GM18520 (cell line): ENCODE measurements at regions not wholly inside any gene's neighbourhood (a gene's known extent, or its start where the extent isn't known, plus 50 kb on each side); places are given as distances from the start of the nearest gene placed in this dataset.
"Not testable (repeated sequence)": the region's sequence is repeated elsewhere in the genome, so short reads cannot be mapped to it uniquely, and the experiment has no call there.

ENCODE experiments used
- ATAC-seq: cut with Tn5 transposase; IDR thresholded peaks from one replicate; pipeline ENCODE4 v1.9.1; 2021; ENCODE audit not compliant: unreplicated experiment

GRCh38 chr19:29060813-29061364 is 152.1 kb downstream of the UQCRFS1 start:
- ATAC-seq: no peak

GRCh38 chr19:29056535-29056934 is 156.4 kb downstream of the UQCRFS1 start:
- no peak for ATAC-seq

GRCh38 chr19:29054886-29055675 is 157.9 kb downstream of the UQCRFS1 start:
- ATAC-seq: no peak

- no peak for ATAC-seq
Observed at GRCh38 chr19:29048873-29049272, 164.1 kb downstream of the UQCRFS1 start.

GRCh38 chr19:29045679-29046254 is 167.2 kb downstream of the UQCRFS1 start:
- no peak for ATAC-seq

- ATAC-seq: no peak
Observed at GRCh38 chr19:29044037-29044436, 168.9 kb downstream of the UQCRFS1 start.

- ATAC-seq: no peak
Observed at GRCh38 chr19:29042450-29042849, 170.5 kb downstream of the UQCRFS1 start.

GRCh38 chr19:29040951-29041350 is 172.0 kb downstream of the UQCRFS1 start:
- ATAC-seq: no peak

- no peak for ATAC-seq
Observed at GRCh38 chr19:29040292-29040691, 172.7 kb downstream of the UQCRFS1 start.

- ATAC-seq: not testable (repeated sequence)
Observed at GRCh38 chr19:29039036-29039435, 173.9 kb downstream of the UQCRFS1 start.

- ATAC-seq: no peak
Observed at GRCh38 chr19:29031216-29031615, 181.7 kb downstream of the UQCRFS1 start.

- no peak for ATAC-seq
Observed at GRCh38 chr19:29029268-29029958, 183.5 kb downstream of the UQCRFS1 start.

- ATAC-seq: no peak
Observed at GRCh38 chr19:29022599-29022998, 190.4 kb downstream of the UQCRFS1 start.

GRCh38 chr19:29022165-29022564 is 190.8 kb downstream of the UQCRFS1 start:
- no peak for ATAC-seq

GRCh38 chr19:29021232-29021916 is 191.6 kb downstream of the UQCRFS1 start:
- ATAC-seq: no peak

GRCh38 chr19:29019403-29019802 is 193.5 kb downstream of the UQCRFS1 start:
- no peak for ATAC-seq

- no peak for ATAC-seq
Observed at GRCh38 chr19:29018542-29018941, 194.4 kb downstream of the UQCRFS1 start.

GRCh38 chr19:29017788-29018187 is 195.2 kb downstream of the UQCRFS1 start:
- no peak for ATAC-seq

GRCh38 chr19:29016926-29017760 is 195.8 kb downstream of the UQCRFS1 start:
- ATAC-seq: no peak

- ATAC-seq: no peak
Observed at GRCh38 chr19:29016353-29016752, 196.6 kb downstream of the UQCRFS1 start.
